SK-N-SH treated with all-trans-retinoic acid at 6 μM for 48 hours (cell line): ENCODE measurements at regions not wholly inside any gene's neighbourhood (a gene's known extent, or its start where the extent isn't known, plus 50 kb on each side); places are given as distances from the start of the nearest gene placed in this dataset.

Experiments used
- GLIS3 ChIP-seq: fragments of 250-450 bp; sonication (Bioruptor Pico); IDR thresholded peaks from 2 replicates; pipeline ENCODE4 v1.5.0; 2020; ENCODE audit warnings: mild to moderate bottlenecking, moderate library complexity
- ZNF70 ChIP-seq: fragments of 450-650 bp; formaldehyde crosslinking; IDR thresholded peaks from 2 replicates; pipeline ENCODE4 v1.5.0; 2020; ENCODE audit warnings: mild to moderate bottlenecking, moderate library complexity
- TF ChIP-seq, protein P1 (sequence below): fragments of 250-450 bp; sonication (Bioruptor Pico); IDR thresholded peaks from 2 replicates; pipeline ENCODE4 v1.5.0; 2020; ENCODE audit warnings: mild to moderate bottlenecking, moderate library complexity
- TF ChIP-seq, protein P2 (sequence below): fragments of 250-450 bp; sonication (Bioruptor Pico); IDR thresholded peaks from 2 replicates; pipeline ENCODE4 v1.8.0; 2020; ENCODE audit warnings: mild to moderate bottlenecking, moderate library complexity, borderline replicate concordance
- TF ChIP-seq, protein P3 (sequence below): fragments of 250-450 bp; sonication (Bioruptor Pico); IDR thresholded peaks from 2 replicates; pipeline ENCODE4 v1.5.1; 2021; ENCODE audit warnings: mild to moderate bottlenecking, moderate library complexity
- TF ChIP-seq, protein P4 (sequence below): fragments of 250-450 bp; sonication (Bioruptor Pico); IDR thresholded peaks from 2 replicates; pipeline ENCODE4 v1.5.1; 2020; ENCODE audit warnings: low read depth, mild to moderate bottlenecking, moderate library complexity

DNA sequence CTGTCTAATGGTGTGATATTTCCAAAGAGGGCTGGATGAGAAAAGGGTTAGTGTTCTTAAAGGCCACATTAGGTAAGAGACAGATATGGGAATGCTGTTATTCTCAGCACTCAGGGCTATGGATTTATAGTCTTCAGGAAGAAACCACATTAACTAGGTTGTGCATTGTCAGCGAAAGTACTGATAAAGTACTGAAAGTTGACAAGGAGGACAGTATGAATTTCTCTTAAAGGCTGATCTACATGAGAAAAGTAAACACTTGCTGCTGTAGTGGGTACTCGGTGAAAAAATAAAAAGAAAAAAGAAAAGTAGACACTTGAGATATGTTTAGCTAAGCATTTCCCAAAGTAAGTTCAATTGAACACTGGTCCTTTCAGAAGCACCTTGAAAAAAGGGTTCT lies 381.0 kb upstream of the RPS23 start:
- TF ChIP-seq GLIS3 (no peak), ZNF70 (CRISPR knock-in tag) (no peak)
- TF ChIP-seq, protein P1, sequence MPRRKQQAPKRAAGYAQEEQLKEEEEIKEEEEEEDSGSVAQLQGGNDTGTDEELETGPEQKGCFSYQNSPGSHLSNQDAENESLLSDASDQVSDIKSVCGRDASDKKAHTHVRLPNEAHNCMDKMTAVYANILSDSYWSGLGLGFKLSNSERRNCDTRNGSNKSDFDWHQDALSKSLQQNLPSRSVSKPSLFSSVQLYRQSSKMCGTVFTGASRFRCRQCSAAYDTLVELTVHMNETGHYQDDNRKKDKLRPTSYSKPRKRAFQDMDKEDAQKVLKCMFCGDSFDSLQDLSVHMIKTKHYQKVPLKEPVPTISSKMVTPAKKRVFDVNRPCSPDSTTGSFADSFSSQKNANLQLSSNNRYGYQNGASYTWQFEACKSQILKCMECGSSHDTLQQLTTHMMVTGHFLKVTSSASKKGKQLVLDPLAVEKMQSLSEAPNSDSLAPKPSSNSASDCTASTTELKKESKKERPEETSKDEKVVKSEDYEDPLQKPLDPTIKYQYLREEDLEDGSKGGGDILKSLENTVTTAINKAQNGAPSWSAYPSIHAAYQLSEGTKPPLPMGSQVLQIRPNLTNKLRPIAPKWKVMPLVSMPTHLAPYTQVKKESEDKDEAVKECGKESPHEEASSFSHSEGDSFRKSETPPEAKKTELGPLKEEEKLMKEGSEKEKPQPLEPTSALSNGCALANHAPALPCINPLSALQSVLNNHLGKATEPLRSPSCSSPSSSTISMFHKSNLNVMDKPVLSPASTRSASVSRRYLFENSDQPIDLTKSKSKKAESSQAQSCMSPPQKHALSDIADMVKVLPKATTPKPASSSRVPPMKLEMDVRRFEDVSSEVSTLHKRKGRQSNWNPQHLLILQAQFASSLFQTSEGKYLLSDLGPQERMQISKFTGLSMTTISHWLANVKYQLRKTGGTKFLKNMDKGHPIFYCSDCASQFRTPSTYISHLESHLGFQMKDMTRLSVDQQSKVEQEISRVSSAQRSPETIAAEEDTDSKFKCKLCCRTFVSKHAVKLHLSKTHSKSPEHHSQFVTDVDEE (CRISPR knock-in tag) = no peak
- TF ChIP-seq, protein P2, sequence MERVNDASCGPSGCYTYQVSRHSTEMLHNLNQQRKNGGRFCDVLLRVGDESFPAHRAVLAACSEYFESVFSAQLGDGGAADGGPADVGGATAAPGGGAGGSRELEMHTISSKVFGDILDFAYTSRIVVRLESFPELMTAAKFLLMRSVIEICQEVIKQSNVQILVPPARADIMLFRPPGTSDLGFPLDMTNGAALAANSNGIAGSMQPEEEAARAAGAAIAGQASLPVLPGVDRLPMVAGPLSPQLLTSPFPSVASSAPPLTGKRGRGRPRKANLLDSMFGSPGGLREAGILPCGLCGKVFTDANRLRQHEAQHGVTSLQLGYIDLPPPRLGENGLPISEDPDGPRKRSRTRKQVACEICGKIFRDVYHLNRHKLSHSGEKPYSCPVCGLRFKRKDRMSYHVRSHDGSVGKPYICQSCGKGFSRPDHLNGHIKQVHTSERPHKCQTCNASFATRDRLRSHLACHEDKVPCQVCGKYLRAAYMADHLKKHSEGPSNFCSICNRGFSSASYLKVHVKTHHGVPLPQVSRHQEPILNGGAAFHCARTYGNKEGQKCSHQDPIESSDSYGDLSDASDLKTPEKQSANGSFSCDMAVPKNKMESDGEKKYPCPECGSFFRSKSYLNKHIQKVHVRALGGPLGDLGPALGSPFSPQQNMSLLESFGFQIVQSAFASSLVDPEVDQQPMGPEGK (CRISPR knock-in tag) = no peak
- TF ChIP-seq, protein P3, sequence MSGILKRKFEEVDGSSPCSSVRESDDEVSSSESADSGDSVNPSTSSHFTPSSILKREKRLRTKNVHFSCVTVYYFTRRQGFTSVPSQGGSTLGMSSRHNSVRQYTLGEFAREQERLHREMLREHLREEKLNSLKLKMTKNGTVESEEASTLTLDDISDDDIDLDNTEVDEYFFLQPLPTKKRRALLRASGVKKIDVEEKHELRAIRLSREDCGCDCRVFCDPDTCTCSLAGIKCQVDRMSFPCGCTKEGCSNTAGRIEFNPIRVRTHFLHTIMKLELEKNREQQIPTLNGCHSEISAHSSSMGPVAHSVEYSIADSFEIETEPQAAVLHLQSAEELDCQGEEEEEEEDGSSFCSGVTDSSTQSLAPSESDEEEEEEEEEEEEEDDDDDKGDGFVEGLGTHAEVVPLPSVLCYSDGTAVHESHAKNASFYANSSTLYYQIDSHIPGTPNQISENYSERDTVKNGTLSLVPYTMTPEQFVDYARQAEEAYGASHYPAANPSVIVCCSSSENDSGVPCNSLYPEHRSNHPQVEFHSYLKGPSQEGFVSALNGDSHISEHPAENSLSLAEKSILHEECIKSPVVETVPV = no peak
- TF ChIP-seq, protein P4, sequence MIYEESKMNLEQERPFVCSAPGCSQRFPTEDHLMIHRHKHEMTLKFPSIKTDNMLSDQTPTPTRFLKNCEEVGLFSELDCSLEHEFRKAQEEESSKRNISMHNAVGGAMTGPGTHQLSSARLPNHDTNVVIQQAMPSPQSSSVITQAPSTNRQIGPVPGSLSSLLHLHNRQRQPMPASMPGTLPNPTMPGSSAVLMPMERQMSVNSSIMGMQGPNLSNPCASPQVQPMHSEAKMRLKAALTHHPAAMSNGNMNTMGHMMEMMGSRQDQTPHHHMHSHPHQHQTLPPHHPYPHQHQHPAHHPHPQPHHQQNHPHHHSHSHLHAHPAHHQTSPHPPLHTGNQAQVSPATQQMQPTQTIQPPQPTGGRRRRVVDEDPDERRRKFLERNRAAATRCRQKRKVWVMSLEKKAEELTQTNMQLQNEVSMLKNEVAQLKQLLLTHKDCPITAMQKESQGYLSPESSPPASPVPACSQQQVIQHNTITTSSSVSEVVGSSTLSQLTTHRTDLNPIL = no peak
